ENCODE measurements at regions not wholly inside any gene's neighbourhood (a gene's known extent, or its start where the extent isn't known, plus 50 kb on each side); places are given as distances from the start of the nearest gene placed in this dataset.
A peak's percentile ranks its signal among the peaks of the same experiment; 100 is the strongest.

GRCh38 chr7:119037941-119038340, 813.4 kb downstream of the ANKRD7 start:
- ATAC-seq (peak in 3 of 4 donors; percentile 36 to 77 (median 50)), FAIRE-seq (no peak), DNase-seq (peak in 2 of 6 donors; percentile 13 to 17)
- no peak for TF ChIP-seq CTCF (IDR thresholded peaks at IDR 0.05)
- WGBS, 2 donors: 41 to 45% methylated on average over 2 of the region's 2 CpGs
- Histone ChIP-seq H3K4me1 (no peaks in the 10 kb centered on the region), H3K27me3 (no peaks in the 10 kb centered on the region), H3K27ac (no peak overlapping the region), H3K36me3 (no peaks in the 10 kb centered on the region), H3K4me3 (no peak overlapping the region), H3K9me3 (no peaks in the 10 kb centered on the region)
- intact Hi-C loops (cut with DNase I): no loop called here

- intact Hi-C loops (cut with DNase I): no loop called here
- no peak for TF ChIP-seq CTCF (IDR thresholded peaks at IDR 0.05)
- Histone ChIP-seq H3K4me1 (no peaks in the 10 kb centered on the region), H3K36me3 (no peaks in the 10 kb centered on the region), H3K27me3 (peaks cover 0 to 2% (median 0%) of the 10 kb centered on the region in 4 donors), H3K27ac (no peak overlapping the region), H3K9me3 (no peaks in the 10 kb centered on the region), H3K4me3 (no peak overlapping the region)
- no peak for FAIRE-seq
- ATAC-seq: no peak
- WGBS, 2 donors: 78 to 93% methylated on average over 1 of the region's 1 CpG
- no peak for DNase-seq
Observed at GRCh38 chr7:119046068-119046467, 821.6 kb downstream of the ANKRD7 start.

GRCh38 chr7:119065966-119066365, 841.5 kb downstream of the ANKRD7 start:
- Histone ChIP-seq H3K9me3 (no peaks in the 10 kb centered on the region), H3K27ac (no peak overlapping the region), H3K36me3 (no peaks in the 10 kb centered on the region), H3K4me1 (no peaks in the 10 kb centered on the region), H3K4me3 (no peak overlapping the region), H3K27me3 (no peaks in the 10 kb centered on the region)
- no peak for FAIRE-seq
- 52 to 61% methylated on average over 4 of the region's 4 CpGs for WGBS, 2 donors
- intact Hi-C loops (cut with DNase I): no loop called here
- DNase-seq: no peak
- ATAC-seq: no peak
- TF ChIP-seq CTCF (IDR thresholded peaks at IDR 0.05): no peak

- FAIRE-seq: no peak
- no peak for TF ChIP-seq CTCF (IDR thresholded peaks at IDR 0.05)
- no peak for DNase-seq
- no peaks in the 10 kb centered on the region for H3K36me3 ChIP-seq
- no peak overlapping the region for H3K27ac ChIP-seq
- no peak for ATAC-seq
- H3K9me3 ChIP-seq: no peaks in the 10 kb centered on the region
- H3K27me3 ChIP-seq: no peaks in the 10 kb centered on the region
- no peaks in the 10 kb centered on the region for H3K4me1 ChIP-seq
- intact Hi-C loops (cut with DNase I): no loop called here
- 56 to 85% methylated on average over 1 of the region's 1 CpG for WGBS, 2 donors
- no peak overlapping the region for H3K4me3 ChIP-seq
Observed at GRCh38 chr7:119086026-119086425, 861.5 kb downstream of the ANKRD7 start.

GRCh38 chr7:119090851-119091250, 866.3 kb downstream of the ANKRD7 start:
- FAIRE-seq (no peak), ATAC-seq (no peak), DNase-seq (no peak)
- H3K27me3 ChIP-seq: no peaks in the 10 kb centered on the region
- H3K4me3 ChIP-seq: no peak overlapping the region
- no peak for TF ChIP-seq CTCF (IDR thresholded peaks at IDR 0.05)
- intact Hi-C loops (cut with DNase I): no loop called here
- H3K27ac ChIP-seq: no peak overlapping the region
- no peaks in the 10 kb centered on the region for H3K9me3 ChIP-seq
- no peaks in the 10 kb centered on the region for H3K36me3 ChIP-seq
- no peaks in the 10 kb centered on the region for H3K4me1 ChIP-seq
